GDM1 (cell line): ENCODE measurements at regions not wholly inside any gene's neighbourhood (a gene's known extent, or its start where the extent isn't known, plus 50 kb on each side); places are given as distances from the start of the nearest gene placed in this dataset.
"Not testable (repeated sequence)": the region's sequence is repeated elsewhere in the genome, so short reads cannot be mapped to it uniquely, and the experiment has no call there.

Experiments used
- DNase-seq: peaks from one replicate; lab custom pipeline; 2025; lab: John Stamatoyannopoulos, UW

DNA sequence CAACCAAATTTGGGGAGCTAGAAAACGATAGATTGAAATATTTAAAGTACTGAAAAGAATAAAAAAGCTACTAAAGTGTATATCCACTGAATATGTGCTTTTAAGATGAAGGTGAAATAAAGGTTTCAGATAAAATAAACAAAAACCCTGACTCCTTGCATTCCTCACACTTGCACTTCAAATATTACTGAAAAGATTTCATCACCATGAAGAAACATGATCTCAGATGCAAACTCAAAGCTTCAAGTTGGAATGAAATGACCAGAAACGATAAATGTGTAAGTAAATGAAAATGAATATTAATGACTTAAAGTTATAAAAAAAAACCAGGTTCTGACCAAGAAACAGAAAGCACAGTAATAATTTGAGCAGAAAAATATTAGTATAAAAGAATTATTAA is 1246.0 kb upstream of the ACVR2A start:
- no peak for DNase-seq

DNA sequence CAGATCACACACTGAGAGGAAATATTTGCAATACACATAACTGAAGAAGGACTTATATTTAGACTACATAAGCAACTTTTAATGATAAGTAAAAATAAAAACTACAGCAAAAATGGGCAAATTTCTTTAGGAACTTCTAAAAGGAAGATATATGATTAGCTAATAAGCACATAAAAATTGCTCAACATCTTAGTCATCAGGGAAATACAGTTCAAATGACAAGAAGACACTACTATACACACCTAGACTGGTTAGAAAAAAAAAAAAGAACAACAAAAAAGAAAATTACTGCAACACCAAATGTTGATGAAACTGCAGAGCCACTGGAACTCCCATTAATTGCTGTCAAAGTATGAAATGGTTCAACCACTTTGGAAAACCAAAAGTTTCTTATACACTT is 1247.5 kb upstream of the ACVR2A start:
- DNase-seq, result no peak

DNA sequence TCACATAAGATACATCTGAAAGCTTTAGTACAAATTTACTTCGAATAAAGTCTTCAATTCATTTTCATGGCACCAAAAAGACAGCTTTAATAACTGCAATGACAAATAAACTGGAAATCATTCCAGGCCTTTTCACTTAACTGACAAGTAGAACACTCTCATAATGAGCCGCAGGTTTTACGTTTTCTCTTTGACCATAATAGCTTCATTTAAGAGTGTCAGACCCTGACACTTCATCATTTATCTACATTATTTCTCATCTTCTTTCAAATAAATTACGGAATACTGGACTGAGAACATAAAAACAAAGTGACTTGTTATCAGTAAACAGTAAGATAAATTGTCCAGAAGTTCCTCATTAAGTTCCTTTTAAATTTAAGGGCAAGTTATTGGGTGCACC is 1252.9 kb upstream of the ACVR2A start:
- no peak for DNase-seq

DNA sequence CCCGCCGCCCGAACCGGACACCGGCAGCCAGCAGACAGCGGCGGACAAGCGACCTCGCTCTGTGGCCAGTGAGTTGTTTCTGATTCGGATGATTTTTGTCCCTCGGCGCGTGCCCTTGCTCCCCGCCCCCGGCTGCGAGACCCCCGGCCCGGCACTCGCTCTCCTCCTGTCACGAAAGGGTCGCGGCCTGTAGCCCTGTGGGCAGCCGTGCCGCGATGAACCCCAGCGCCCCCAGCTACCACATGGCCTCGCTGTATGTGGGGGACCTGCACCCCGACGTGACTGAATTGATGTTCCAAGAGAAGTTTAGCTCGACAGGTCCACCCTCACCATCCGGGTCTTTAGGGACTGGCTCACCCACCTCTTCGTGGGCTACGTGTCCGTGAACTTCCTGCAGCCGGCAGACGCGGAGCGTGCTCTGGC is 1257.5 kb upstream of the ACVR2A start:
- no peak for DNase-seq

DNA sequence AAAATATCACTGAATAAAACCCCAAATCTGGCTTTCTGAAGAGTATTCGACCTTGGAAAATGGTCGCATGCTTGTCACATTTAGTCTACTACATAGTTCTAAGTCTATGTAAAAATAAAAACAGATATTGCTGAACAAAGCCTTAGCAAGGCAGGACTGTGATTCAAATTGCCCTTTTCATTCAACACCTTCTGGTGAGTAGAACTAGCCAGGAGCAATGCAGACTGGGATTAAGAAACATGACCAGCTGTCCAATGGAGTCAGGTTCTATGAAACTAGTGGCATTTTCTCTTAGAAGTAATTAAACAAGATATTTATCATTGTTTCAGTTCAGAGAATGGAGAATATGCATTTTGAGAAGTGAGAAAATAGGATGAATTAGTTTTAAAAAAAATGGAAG is 1260.5 kb upstream of the ACVR2A start:
- no peak for DNase-seq

DNA sequence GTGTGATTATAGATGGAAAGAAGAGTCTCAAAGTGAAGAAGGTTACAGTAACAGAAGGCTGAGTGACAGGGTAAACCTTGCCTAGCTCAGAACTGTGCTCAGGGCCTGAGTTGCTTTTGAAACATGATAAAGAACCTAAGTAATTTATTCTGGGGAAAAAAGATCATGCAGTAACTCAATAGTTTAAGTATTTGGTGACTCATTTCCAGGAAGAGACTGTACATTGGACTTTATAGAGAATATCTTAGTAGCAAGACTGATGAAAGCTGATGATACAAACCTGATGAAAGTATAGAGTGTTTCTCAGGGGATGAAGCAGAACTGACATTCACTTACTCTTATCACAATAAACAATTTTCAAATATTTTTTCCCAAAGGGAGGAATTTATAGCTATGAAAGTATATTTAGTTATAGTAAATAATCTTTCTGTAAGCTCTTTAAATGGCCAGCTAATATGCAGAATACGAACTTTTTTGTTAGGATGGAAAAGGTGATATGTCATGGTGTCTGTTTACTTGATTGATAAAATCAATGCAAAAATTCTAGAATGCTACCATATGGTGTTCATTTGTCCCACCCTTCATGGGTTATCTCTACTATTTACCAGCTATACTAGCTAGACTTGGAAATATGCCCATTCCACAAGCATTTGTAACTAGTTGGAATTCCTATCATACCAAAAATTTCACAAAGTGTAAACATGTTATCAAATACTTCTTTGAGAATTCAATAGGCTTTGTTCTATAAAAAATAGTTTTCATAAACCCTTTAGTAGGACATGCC is 1265.5 kb upstream of the ACVR2A start:
- no peak for DNase-seq

DNA sequence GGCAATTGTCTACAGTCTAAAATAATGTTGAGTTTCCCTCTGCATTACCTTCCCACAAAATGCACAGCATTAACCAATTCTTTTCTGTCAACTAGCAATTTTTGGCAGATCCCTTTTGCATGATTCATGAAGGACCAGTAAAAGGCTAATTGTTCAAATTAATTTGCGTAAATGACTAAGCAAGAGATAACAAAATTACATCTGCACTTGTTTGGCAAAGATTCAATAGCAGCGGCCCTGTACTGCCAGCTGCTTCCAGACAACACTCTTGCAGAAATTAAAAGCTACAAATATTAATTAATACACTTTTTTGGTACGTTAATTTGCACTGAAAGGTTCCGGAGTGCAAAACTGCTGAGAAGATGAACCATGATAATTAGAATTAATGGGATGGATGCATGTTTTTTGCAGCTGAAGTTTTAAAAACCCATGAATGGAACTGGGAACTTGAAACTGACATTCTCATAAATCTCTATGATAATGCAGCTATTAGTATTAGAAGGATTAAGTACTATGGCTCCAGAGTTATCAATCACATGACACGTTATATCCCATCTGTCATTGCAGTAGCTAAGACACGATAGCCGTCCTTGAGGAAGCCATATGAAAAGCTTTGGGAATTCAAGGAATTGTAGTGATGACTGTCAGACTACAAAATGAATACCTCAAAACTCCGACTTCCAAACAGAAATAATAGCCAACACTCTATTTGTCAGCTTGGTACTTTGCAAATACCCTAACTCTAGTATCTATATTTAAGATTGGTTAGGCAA is 1268.3 kb upstream of the ACVR2A start:
- DNase-seq, result no peak

DNA sequence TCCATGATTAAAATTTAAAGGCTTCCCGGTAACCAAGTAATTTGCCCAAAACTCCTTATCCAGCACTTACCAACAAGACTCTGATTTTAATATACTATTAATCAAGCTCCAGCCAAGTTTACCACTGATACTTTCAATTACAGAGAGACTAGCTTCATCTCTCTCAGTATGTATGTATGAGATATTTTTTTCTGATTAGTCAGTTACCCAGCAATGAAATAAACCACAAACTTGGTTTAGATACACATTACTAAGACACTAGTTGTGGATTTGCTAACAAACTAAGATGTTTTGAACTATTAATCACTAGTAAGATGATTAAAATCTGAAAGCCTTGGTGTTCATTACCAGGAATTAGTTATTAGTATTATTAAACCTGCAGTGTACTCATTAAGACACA is 1272.2 kb upstream of the ACVR2A start:
- DNase-seq, result no peak

DNA sequence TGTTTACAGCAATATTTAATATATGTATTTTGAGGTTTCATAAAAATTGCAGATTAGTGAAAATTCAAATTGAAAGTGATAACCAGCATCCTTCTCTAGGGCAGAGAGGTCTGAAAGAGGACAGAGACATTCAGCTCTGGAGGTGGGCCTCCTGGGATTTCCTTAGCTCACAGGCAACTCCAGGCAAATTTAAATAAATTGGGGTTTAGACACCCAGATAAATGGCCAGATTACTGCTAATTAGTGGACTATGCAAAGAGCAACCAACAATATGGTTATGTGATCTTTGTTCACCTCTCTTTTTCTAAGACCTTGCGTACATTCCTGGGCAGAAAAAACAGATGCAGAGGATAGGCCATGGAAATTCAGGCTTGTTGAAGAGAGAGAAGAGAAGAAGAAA is 1282.8 kb upstream of the ACVR2A start:
- DNase-seq, result no peak

DNA sequence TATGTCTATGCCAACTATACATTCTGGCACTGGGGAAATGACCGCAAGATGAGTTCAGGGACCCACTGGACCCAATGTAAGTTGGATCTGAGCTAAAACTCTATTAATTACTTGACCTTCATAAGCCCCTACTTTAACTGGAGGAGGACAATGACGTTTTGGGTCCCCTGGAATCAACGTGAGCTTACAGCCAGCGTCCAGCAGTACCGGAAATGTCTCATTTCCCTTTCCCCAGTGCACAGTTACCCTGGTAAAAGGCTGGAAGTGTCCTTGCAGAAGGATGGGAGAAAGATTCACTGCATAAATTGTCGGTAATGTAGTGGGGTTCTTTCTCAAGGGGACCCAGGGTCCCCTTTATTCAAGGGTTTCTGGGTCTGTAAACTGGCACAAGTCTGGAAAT is 1297.6 kb upstream of the ACVR2A start:
- no peak for DNase-seq

DNA sequence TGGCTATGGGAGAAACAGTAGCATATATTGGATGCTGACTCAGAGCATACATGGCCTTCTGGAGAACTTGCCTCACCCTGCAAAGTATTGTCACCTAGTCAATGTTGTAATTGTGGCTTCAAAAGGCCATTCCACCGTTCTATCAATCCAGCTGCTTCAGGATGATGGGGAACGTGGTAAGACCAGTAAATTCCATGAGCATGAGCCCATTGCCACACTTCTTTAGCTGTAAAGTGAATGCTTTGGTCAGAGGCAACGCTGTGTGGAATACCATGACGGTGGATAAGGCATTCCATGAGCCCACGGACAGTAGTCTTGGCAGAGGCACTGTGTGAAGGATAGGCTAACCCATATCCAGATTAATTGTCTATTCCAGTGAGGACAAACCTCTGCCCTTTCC is 1300.1 kb upstream of the ACVR2A start:
- no peak for DNase-seq

DNA sequence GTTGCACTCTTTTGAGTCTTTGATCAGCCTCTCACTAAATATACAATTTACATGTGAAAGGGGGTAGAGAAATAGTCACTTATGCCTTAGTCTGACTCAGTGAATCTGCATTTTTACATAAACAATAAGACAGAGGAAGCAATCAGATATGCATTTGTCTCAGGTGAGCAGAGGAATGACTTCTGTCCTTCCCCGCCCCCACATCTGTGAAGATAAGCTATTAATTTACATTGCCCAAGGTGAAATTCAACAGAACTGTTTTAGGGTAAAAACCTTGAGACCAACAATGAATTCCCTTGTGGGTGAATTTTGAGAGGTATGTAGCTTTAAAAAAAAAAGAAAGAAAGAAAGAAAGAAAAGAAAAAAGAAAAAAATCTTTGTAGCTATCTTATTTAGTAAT is 1302.9 kb upstream of the ACVR2A start:
- no peak for DNase-seq

DNA sequence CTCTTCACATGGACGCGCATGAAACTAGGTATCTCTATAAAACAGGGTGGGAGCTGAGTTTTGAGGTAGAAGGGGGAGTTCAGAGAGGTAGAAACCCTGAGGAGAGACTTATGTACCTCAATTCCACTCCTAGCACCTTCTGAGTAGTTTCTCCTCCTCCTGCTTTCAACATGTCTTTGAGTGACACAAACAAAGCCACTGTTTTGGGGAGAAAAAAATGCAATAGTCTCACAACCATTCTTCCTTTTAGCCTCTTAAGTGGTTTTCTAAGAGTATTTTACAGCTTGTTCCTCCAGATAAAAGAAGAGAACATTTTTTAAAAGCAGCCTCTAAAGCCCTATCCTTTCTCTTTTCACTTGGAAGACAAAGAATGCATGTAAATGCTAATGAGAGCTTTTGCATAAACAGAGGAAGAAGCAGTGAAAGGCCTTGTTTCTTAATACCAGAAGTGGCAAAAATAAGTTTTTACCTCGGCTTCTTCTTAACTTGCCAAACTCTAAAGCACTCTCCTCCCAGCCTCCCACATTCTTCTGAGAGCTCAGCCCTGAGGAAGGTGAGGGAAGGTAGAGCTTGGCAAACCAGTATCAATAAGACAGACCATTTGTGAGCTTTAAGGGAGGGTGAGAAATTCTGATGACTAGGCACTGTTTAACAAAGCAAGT is 1304.4 kb upstream of the ACVR2A start:
- no peak for DNase-seq

DNA sequence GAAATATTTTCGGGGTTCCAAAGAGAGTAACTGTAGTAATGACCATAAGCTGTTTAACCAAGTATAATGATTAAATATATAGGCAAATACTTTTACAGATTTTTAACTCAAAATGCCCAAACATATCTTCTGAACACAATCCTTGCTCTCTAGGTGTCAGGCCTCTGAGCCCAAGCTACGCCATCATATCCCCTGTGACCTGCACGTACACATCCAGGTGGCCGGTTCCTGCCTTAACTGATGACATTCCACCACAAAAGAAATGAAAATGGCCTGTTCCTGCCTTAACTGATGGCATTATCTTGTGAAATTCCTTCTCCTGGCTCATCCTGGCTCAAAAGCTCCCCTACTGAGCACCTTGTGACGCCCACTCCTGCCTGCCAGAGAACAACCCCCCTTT is 1305.1 kb upstream of the ACVR2A start:
- not testable (repeated sequence) for DNase-seq

DNA sequence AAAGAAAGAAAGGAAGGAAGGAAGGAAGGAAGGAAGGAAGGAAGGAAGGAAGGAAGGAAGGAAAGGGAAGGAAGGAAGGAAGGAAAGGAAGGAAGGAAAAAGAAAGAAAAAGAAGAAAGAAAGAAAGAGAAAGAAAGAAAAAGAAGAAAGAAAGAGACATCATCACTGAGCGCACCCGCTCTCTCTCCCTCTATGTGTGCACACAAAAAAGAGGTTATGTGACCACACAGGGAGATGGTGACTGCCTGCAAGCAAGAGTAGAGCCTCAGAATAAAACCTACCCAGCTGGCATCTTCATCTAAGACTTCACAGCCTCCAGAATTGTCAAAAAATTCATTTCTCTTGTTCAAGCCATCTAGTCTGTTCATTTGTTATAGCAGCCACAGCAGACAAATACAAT is 1307.4 kb upstream of the ACVR2A start:
- no peak for DNase-seq

DNA sequence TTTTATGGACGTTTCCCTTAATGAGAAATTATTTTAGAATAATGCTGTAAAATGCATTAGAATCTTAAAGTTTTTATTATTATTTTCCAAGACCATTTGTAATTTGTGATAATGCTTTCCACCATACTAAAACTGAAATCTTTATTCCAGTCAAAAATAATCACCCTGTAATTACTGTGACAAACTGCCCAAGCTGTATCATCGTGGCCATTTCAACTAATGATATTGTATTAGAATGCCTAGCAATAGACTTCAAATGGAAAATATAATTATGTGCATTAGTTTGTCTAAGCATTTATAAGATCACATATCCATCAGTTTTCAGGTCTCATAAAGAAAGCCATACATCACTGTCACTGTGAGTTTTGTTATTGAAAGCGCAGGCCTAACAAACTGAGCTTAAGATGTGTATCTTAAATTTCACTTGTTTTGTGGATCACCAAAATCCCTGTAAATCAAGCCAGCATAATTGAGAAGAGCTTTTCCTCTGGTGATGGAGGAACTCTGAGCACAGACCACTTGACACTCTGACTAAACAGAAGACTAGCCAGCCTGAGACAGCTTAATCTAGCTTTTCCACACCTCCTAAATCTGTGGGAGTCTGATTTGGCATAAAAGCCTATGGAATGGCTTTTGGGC is 1312.2 kb upstream of the ACVR2A start:
- DNase-seq, result no peak

DNA sequence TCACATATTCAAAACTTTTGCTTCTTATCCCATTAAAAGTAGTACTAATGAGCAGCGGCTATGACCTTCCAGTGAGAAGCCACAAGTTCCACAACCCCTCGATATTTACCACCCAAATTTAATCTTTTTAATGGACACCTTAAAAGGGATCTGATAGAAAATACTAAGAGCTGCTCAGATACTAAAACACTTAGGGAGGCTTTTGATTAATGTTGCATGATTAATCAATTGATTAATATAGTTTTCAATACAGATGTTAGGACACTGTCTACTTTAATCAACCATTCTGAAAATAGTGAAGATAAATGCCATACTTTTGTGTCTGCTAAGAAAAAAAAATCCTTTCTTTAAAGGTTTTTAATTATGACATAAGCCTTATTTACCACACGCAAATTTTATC is 1312.8 kb upstream of the ACVR2A start:
- no peak for DNase-seq

DNA sequence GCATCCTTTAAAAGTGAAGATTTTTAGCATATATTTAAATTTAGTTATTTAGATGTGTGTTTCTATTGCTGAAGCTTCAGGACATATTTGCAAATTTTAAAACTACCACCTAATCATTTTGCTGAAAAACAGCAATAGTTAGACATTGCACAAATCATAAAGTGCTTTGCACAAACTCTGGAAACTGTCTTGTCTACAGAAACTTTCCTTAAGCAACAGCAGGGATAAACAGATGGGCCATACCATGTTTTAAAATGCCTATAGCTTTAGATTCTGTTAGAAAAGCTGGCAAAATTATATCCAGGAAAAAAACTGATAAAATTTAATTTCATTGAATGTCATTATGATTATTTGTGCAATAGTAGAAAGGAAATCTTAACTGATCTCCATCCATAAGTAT is 1313.9 kb upstream of the ACVR2A start:
- no peak for DNase-seq

DNA sequence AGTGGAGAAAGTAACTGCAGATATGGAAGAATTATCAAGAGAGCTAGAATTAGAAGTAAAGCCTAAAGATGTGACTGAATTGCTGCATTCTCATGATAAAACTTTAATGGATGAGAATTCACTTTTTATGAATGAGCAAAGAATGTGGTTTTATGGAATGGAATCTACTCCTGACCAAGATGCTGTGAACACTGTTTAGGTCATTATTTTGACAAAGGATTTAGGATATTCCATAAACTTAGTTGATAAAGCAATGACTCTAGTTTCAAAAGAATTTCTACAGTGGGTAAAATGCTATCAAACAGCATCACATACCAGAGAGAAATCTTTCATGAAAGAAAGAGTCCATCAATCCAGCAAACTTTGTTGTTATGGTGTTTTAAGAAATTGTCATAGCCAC is 1317.7 kb upstream of the ACVR2A start:
- no peak for DNase-seq

DNA sequence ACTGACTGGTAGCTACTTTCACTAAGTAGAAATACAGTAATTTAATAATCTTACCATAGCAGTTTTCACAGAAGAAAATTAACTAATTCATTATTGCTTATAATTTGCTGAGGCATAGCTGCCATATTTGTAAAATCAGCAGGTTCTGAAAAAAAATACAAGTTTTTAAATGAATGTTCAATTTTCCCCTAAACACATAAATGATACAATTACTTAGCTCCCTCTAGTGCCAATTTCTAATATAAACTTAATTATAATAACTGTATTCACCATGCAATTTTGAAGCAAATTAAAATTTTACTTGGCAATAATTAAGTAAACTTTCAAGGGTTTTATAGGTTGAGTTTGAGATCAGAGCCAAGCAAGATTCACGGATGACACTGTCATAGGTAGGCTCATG is 1321.6 kb upstream of the ACVR2A start:
- DNase-seq, result no peak

DNA sequence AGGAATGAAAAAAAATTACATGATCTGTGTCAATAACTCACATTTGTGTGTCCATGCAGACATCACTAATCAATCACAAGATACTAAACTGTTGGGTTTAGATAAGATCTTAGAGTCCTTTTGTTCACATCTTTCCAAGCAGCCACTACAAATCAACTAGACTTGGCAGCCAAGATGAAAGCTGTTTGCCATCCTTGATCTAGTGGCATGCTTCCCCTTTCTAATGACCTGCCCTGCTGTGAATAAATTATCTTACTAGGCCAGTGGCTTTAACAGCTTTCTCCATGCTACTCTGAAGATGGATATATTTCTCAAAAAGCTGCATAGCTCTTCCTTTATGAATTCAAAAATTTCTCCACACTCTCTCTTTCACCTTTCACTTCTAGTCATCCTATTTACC is 1338.0 kb upstream of the ACVR2A start:
- DNase-seq, result no peak

DNA sequence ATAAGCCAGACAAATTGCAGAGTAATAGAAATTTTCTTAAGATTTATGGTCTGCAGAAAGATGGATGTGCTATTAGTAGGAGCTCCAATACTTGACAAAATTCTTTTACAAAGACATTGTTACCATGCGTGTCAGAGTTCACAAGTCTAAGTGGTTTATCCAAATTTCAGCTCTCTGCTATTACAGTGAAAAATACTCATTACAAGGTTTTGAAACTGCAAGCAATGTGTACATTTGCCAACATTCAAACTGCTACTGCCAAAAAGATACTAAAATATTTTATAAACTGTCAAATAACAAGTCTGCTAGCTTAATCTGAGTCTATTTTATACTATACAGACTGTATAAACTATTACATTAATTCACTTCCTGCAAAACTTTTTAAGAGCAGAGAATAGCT is 1341.5 kb upstream of the ACVR2A start:
- no peak for DNase-seq

DNA sequence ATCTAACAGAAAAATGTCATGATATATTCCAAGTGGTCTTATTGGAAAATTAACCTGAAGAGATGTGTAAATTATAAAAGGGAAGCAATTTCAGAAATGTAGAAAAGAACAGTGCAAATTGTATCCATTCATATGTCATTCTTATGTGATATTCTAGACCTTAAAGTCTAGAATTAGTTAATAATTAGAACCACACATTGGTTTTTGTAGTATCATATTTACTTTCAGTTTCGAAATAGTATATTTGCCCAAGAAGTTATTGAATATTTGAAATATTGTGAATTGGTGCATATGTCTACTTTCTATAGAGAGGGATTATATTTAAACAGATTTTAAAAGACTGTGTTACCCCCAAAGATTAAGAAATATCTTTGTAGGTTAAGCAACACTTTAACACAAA is 1348.6 kb upstream of the ACVR2A start:
- no peak for DNase-seq
